Mesodermal cell (in vitro differentiated cells): ENCODE measurements at regions not wholly inside any gene's neighbourhood (a gene's known extent, or its start where the extent isn't known, plus 50 kb on each side); places are given as distances from the start of the nearest gene placed in this dataset.
A peak's percentile ranks its signal among the peaks of the same experiment; 100 is the strongest.

Experiments
- H3K27ac ChIP-seq: 2 replicates; pipeline ENCODE4 v1.7.0; 2013; ENCODE audit warnings: mild to moderate bottlenecking, low read depth, low read length, moderate library complexity; ENCODE audit not compliant: severe bottlenecking
- H3K36me3 ChIP-seq: 2 replicates; pipeline ENCODE4 v1.7.1; 2013; ENCODE audit warnings: mild to moderate bottlenecking, low read length, moderate library complexity; ENCODE audit not compliant: control insufficient read depth, insufficient read depth
- H3K4me1 ChIP-seq: one replicate; pipeline ENCODE4 v1.7.1; 2013; ENCODE audit warnings: mild to moderate bottlenecking, low read length; ENCODE audit not compliant: insufficient read depth, control insufficient read depth, poor library complexity, severe bottlenecking
- H3K4me3 ChIP-seq: 2 replicates; pipeline ENCODE4 v1.7.0; 2013; ENCODE audit warnings: low read length, control low read depth, mild to moderate bottlenecking; ENCODE audit not compliant: insufficient read depth, poor library complexity, severe bottlenecking; ENCODE audit errors: extremely low read depth
- H3K9me3 ChIP-seq: 2 replicates; pipeline ENCODE4 v1.7.1; 2013; ENCODE audit warnings: mild to moderate bottlenecking, low read length, moderate library complexity; ENCODE audit not compliant: control insufficient read depth
- WGBS, 2 experiments: methylation state at CpG; one replicate each; pipeline ENCODE4 v1.1.5; 2013; ENCODE audit warnings: missing lambda C conversion rate in 2 of 2; ENCODE audit not compliant: insufficient coverage in 2 of 2; 5-methylcytosine and 5-hydroxymethylcytosine counted together

GRCh38 chr2:37809931-37810570, 115.0 kb upstream of the RMDN2 start:
- 80 to 83% methylated on average over 1 of the region's 2 CpGs for WGBS, 2 experiments
- peaks cover 15% of the 10 kb centered on the region for H3K9me3 ChIP-seq

GRCh38 chr2:37812414-37812813, 112.7 kb upstream of the RMDN2 start:
- Histone ChIP-seq H3K9me3 (peaks cover 15% of the 10 kb centered on the region), H3K4me3 (no peak overlapping the region), H3K36me3 (no peaks in the 10 kb centered on the region)

More at GRCh38 chr2:37809931-37810570, 115.0 kb upstream of the RMDN2 start:
- peaks cover 4% of the 10 kb centered on the region for H3K4me1 ChIP-seq
- no peak overlapping the region for H3K27ac ChIP-seq
- H3K36me3 ChIP-seq, result no peaks in the 10 kb centered on the region
- H3K4me3 ChIP-seq, result no peak overlapping the region

GRCh38 chr2:37812941-37813730, 112.0 kb upstream of the RMDN2 start:
- 92 to 96% methylated on average over 6 to 7 of the region's 10 CpGs for WGBS, 2 experiments
- no peak overlapping the region for H3K4me3 ChIP-seq
- H3K27ac ChIP-seq, result no peak overlapping the region
- H3K4me1 ChIP-seq, result peaks cover 4% of the 10 kb centered on the region
- H3K36me3 ChIP-seq, result no peaks in the 10 kb centered on the region
- peaks cover 8% of the 10 kb centered on the region for H3K9me3 ChIP-seq

More at GRCh38 chr2:37812414-37812813, 112.7 kb upstream of the RMDN2 start:
- H3K4me1 ChIP-seq, result peaks cover 4% of the 10 kb centered on the region
- H3K27ac ChIP-seq, result no peak overlapping the region
- WGBS, 2 experiments, result 100% methylated on average over 1 of the region's 1 CpG; no CpG with 5 or more reads in 1 of the 2 experiments

GRCh38 chr2:37816036-37816435, 109.1 kb upstream of the RMDN2 start:
- WGBS, 2 experiments, result 97 to 98% methylated on average over 3 to 6 of the region's 8 CpGs
- no peaks in the 10 kb centered on the region for H3K36me3 ChIP-seq
- H3K27ac ChIP-seq, result no peak overlapping the region
- no peak overlapping the region for H3K4me3 ChIP-seq
- peaks cover 4% of the 10 kb centered on the region for H3K4me1 ChIP-seq
- peaks cover 3% of the 10 kb centered on the region for H3K9me3 ChIP-seq

- 97% methylated on average over 9 to 10 of the region's 11 CpGs for WGBS, 2 experiments
- Histone ChIP-seq H3K27ac (no peak overlapping the region), H3K4me3 (no peak overlapping the region), H3K36me3 (no peaks in the 10 kb centered on the region), H3K4me1 (peaks cover 4% of the 10 kb centered on the region), H3K9me3 (peaks cover 6% of the 10 kb centered on the region)
Measured at GRCh38 chr2:37816686-37817085, 108.4 kb upstream of the RMDN2 start.

GRCh38 chr2:37819186-37819585, 105.9 kb upstream of the RMDN2 start:
- H3K4me1 ChIP-seq, result peaks cover 13% of the 10 kb centered on the region
- H3K4me3 ChIP-seq, result no peak overlapping the region
- no peak overlapping the region for H3K27ac ChIP-seq
- H3K36me3 ChIP-seq, result no peaks in the 10 kb centered on the region
- 80 to 92% methylated on average over 2 of the region's 2 CpGs for WGBS, 2 experiments
- H3K9me3 ChIP-seq, result peaks cover 6% of the 10 kb centered on the region

- no peak overlapping the region for H3K27ac ChIP-seq
- 80 to 100% methylated on average over 1 of the region's 2 CpGs for WGBS, 2 experiments
- H3K4me1 ChIP-seq, result peaks cover 13% of the 10 kb centered on the region
- peaks cover 6% of the 10 kb centered on the region for H3K9me3 ChIP-seq
- H3K36me3 ChIP-seq, result no peaks in the 10 kb centered on the region
- no peak overlapping the region for H3K4me3 ChIP-seq
Measured at GRCh38 chr2:37820471-37820986, 104.6 kb upstream of the RMDN2 start.

- Histone ChIP-seq H3K4me1 (peaks cover 36% of the 10 kb centered on the region), H3K9me3 (peaks cover 6% of the 10 kb centered on the region), H3K27ac (no peak overlapping the region), H3K4me3 (no peak overlapping the region), H3K36me3 (no peaks in the 10 kb centered on the region)
- WGBS, 2 experiments, result 89 to 100% methylated on average over 1 to 2 of the region's 3 CpGs
Measured at GRCh38 chr2:37825586-37825985, 99.5 kb upstream of the RMDN2 start.

- H3K4me1 ChIP-seq, result peaks cover 42% of the 10 kb centered on the region
- no peaks in the 10 kb centered on the region for H3K36me3 ChIP-seq
- 98 to 100% methylated on average over 3 to 4 of the region's 4 CpGs for WGBS, 2 experiments
- H3K27ac ChIP-seq, result no peak overlapping the region
- no peaks in the 10 kb centered on the region for H3K9me3 ChIP-seq
- no peak overlapping the region for H3K4me3 ChIP-seq
Measured at GRCh38 chr2:37826611-37827010, 98.5 kb upstream of the RMDN2 start.

GRCh38 chr2:37827455-37827854, 97.6 kb upstream of the RMDN2 start:
- WGBS, 2 experiments, result 97 to 100% methylated on average over 5 to 7 of the region's 7 CpGs
- Histone ChIP-seq H3K4me1 (peaks cover 47% of the 10 kb centered on the region), H3K27ac (peak overlapping the region; percentile 54), H3K36me3 (no peaks in the 10 kb centered on the region), H3K4me3 (no peak overlapping the region), H3K9me3 (no peaks in the 10 kb centered on the region)
